ENCODE measurements at regions not wholly inside any gene's neighbourhood (a gene's known extent, or its start where the extent isn't known, plus 50 kb on each side); places are given as distances from the start of the nearest gene placed in this dataset.

DNA sequence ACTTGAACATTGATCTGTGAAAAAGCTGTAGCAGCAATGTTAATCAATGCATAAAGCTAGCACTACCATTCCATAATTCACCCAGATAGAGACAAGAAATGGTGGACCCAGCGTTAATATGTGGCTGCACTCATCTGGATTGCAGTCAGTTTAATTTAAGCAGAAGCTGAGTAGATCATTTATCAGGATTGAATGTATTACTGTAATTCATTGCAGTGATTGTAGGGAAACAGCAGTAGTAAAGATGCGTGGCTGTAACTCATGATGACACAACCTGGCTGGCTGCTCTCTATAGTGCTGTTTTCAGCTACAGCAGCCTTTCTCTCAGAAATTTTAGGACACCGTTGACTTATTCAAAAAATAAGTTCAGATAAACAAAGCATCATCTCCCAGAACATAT is 499.5 kb upstream of the SLITRK6 start:
- intact Hi-C loops (cut with micrococcal nuclease): no loop called here
- ATAC-seq (no peak), DNase-seq (no peak)
- peaks cover 9% of the 10 kb centered on the region for H3K36me3 Mint-ChIP-seq
- no peak overlapping the region for H3K4me3 ChIP-seq (ENCODE audit: low read length)
- no peaks in the 10 kb centered on the region for H3K27me3 ChIP-seq (ENCODE audit: control insufficient read depth, insufficient read depth, low read length)
- no peaks in the 10 kb centered on the region for H3K4me1 ChIP-seq (ENCODE audit: control insufficient read depth, insufficient read depth, low read length)
- no peaks in the 10 kb centered on the region for H3K27me3 Mint-ChIP-seq (ENCODE audit: low read depth in 2 of 2)
- H3K27ac ChIP-seq (ENCODE audit: low read length): no peak overlapping the region
- 77% methylated on average over 3 of the region's 3 CpGs for WGBS (ENCODE audit: insufficient coverage)
- TF ChIP-seq, protein P1, sequence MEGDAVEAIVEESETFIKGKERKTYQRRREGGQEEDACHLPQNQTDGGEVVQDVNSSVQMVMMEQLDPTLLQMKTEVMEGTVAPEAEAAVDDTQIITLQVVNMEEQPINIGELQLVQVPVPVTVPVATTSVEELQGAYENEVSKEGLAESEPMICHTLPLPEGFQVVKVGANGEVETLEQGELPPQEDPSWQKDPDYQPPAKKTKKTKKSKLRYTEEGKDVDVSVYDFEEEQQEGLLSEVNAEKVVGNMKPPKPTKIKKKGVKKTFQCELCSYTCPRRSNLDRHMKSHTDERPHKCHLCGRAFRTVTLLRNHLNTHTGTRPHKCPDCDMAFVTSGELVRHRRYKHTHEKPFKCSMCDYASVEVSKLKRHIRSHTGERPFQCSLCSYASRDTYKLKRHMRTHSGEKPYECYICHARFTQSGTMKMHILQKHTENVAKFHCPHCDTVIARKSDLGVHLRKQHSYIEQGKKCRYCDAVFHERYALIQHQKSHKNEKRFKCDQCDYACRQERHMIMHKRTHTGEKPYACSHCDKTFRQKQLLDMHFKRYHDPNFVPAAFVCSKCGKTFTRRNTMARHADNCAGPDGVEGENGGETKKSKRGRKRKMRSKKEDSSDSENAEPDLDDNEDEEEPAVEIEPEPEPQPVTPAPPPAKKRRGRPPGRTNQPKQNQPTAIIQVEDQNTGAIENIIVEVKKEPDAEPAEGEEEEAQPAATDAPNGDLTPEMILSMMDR (IDR thresholded peaks at IDR 0.05): no peak
- no peak overlapping the region for H3K4me3 Mint-ChIP-seq
- no peaks in the 10 kb centered on the region for H3K36me3 ChIP-seq (ENCODE audit: control insufficient read depth, insufficient read depth, low read length)
- H3K9me3 ChIP-seq (ENCODE audit: control insufficient read depth, insufficient read depth, low read length): no peaks in the 10 kb centered on the region
- no peak overlapping the region for H3K27ac Mint-ChIP-seq
- no peaks in the 10 kb centered on the region for H3K4me1 Mint-ChIP-seq
- H3K9me3 Mint-ChIP-seq: peaks cover 9 to 17% of the 10 kb centered on the region in 2 donors

DNA sequence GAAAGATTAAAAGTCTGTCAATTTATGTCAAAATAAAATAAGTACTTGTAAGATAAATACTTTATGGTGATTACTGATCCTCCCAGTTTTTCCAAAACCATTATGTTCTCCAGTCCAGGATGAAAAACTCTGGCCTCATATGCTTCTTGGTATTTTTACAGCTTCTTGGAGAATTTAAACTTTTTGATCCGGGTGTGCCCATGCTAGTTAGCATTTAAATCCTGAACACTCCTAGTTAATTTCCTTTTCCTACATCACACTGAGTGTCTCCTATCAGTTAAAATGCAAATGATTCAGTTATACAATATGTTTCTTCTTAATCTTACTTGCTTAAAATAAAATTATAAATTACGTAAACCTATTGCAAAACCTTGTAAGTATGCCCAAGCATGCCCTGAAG is 499.9 kb upstream of the SLITRK6 start:
- no peaks in the 10 kb centered on the region for H3K36me3 ChIP-seq (ENCODE audit: control insufficient read depth, insufficient read depth, low read length)
- H3K27me3 ChIP-seq (ENCODE audit: control insufficient read depth, insufficient read depth, low read length): no peaks in the 10 kb centered on the region
- H3K9me3 ChIP-seq (ENCODE audit: control insufficient read depth, insufficient read depth, low read length): no peaks in the 10 kb centered on the region
- Mint-ChIP-seq H3K27ac (no peak overlapping the region), H3K27me3 (ENCODE audit: low read depth in 2 of 2) (no peaks in the 10 kb centered on the region), H3K4me3 (no peak overlapping the region), H3K4me1 (no peaks in the 10 kb centered on the region), H3K9me3 (peaks cover 9 to 14% of the 10 kb centered on the region in 2 donors), H3K36me3 (peaks cover 8% of the 10 kb centered on the region)
- 90% methylated on average over 1 of the region's 2 CpGs for WGBS (ENCODE audit: insufficient coverage)
- no peaks in the 10 kb centered on the region for H3K4me1 ChIP-seq (ENCODE audit: control insufficient read depth, insufficient read depth, low read length)
- TF ChIP-seq, protein P1 (IDR thresholded peaks at IDR 0.05): no peak
- intact Hi-C loops (cut with micrococcal nuclease): no loop called here
- ATAC-seq: no peak
- no peak overlapping the region for H3K4me3 ChIP-seq (ENCODE audit: low read length)
- H3K27ac ChIP-seq (ENCODE audit: low read length): no peak overlapping the region
- DNase-seq: no peak

DNA sequence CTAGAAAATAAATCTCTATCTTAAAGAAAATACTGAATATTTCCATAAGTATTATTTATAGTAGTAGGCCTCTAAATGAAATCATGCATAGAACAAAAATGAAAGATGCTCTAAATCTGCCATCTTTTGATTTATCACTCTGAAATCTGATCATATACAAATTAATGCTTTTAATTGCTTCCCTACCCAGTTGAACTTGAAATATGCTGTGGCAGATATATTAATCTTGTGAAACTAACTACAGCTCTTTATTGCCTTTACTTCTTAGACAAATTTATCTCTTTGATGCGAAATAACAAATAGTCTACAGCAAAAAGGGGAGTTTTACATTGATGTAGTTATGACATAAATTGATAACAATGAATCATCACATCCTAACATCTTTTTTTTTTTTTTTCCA is 510.7 kb upstream of the SLITRK6 start:
- H3K9me3 Mint-ChIP-seq: peaks cover 8% of the 10 kb centered on the region in 2 donors
- Histone ChIP-seq H3K36me3 (ENCODE audit: control insufficient read depth, insufficient read depth, low read length) (no peaks in the 10 kb centered on the region), H3K4me1 (ENCODE audit: control insufficient read depth, insufficient read depth, low read length) (no peaks in the 10 kb centered on the region), H3K9me3 (ENCODE audit: control insufficient read depth, insufficient read depth, low read length) (no peaks in the 10 kb centered on the region), H3K27ac (ENCODE audit: low read length) (no peak overlapping the region), H3K27me3 (ENCODE audit: control insufficient read depth, insufficient read depth, low read length) (no peaks in the 10 kb centered on the region), H3K4me3 (ENCODE audit: low read length) (no peak overlapping the region)
- no peaks in the 10 kb centered on the region for H3K27me3 Mint-ChIP-seq (ENCODE audit: low read depth in 2 of 2)
- H3K36me3 Mint-ChIP-seq: no peaks in the 10 kb centered on the region
- WGBS (ENCODE audit: insufficient coverage): no CpG with 5 or more reads among the region's 1 CpG
- no peak overlapping the region for H3K4me3 Mint-ChIP-seq
- no peak for ATAC-seq
- no peak for DNase-seq
- H3K4me1 Mint-ChIP-seq: no peaks in the 10 kb centered on the region
- no peak overlapping the region for H3K27ac Mint-ChIP-seq
- TF ChIP-seq, protein P1 (IDR thresholded peaks at IDR 0.05): no peak
- intact Hi-C loops (cut with micrococcal nuclease): no loop called here

DNA sequence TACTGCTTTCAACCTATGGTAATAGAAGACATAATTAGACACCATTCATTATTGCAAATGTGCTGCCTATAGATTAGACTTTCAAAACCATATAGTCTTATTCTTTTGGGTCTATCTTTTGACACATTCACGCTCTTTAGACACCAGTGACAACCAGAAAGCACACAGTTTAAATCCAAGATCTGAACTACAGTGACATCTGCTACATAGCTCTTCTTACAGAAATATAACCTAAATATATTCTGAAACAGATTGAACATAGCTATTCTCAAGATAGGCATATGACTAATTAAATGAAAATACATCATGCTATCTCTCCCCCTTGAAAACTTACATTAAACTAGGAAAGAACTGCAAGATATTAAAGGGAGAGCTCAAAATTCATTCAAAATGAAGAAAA is 514.2 kb upstream of the SLITRK6 start:
- DNase-seq: no peak
- no peak overlapping the region for H3K4me3 Mint-ChIP-seq
- TF ChIP-seq, protein P1 (IDR thresholded peaks at IDR 0.05): no peak
- H3K27ac Mint-ChIP-seq: no peak overlapping the region
- 94% methylated on average over 1 of the region's 1 CpG for WGBS (ENCODE audit: insufficient coverage)
- Histone ChIP-seq H3K27me3 (ENCODE audit: control insufficient read depth, insufficient read depth, low read length) (no peaks in the 10 kb centered on the region), H3K27ac (ENCODE audit: low read length) (no peak overlapping the region), H3K9me3 (ENCODE audit: control insufficient read depth, insufficient read depth, low read length) (peaks cover 5% of the 10 kb centered on the region), H3K36me3 (ENCODE audit: control insufficient read depth, insufficient read depth, low read length) (no peaks in the 10 kb centered on the region), H3K4me1 (ENCODE audit: control insufficient read depth, insufficient read depth, low read length) (no peaks in the 10 kb centered on the region), H3K4me3 (ENCODE audit: low read length) (no peak overlapping the region)
- H3K36me3 Mint-ChIP-seq: no peaks in the 10 kb centered on the region
- H3K4me1 Mint-ChIP-seq: no peaks in the 10 kb centered on the region
- no peaks in the 10 kb centered on the region for H3K27me3 Mint-ChIP-seq (ENCODE audit: low read depth in 2 of 2)
- intact Hi-C loops (cut with micrococcal nuclease): no loop called here
- peaks cover 5 to 13% of the 10 kb centered on the region in 2 donors for H3K9me3 Mint-ChIP-seq
- ATAC-seq: no peak
